Stimulated activated CD4-positive, alpha-beta T cell treated with anti-CD3 and anti-CD28 coated beads, Interleukin-4, amount 100 ng/mL, for 1 hour (primary cell): ENCODE measurements at regions not wholly inside any gene's neighbourhood (a gene's known extent, or its start where the extent isn't known, plus 50 kb on each side); places are given as distances from the start of the nearest gene placed in this dataset.

Experiments
- DNase-seq: peaks from one replicate; pipeline ENCODE4 v3.0.0-alpha.2; 2020

- DNase-seq = no peak
Measured at GRCh38 chr10:117673230-117674010, 130.9 kb downstream of the EMX2 start.

GRCh38 chr10:117674201-117674600 is 131.7 kb downstream of the EMX2 start:
- DNase-seq = no peak

GRCh38 chr10:117674646-117675045 is 132.1 kb downstream of the EMX2 start:
- no peak for DNase-seq

GRCh38 chr10:117675514-117676055 is 133.0 kb downstream of the EMX2 start:
- DNase-seq = no peak

GRCh38 chr10:117677239-117677638 is 134.7 kb downstream of the EMX2 start:
- no peak for DNase-seq

GRCh38 chr10:117677890-117678500 is 135.4 kb downstream of the EMX2 start:
- no peak for DNase-seq

GRCh38 chr10:117680601-117681000 is 138.1 kb downstream of the EMX2 start:
- no peak for DNase-seq

GRCh38 chr10:117681104-117681503 is 138.6 kb downstream of the EMX2 start:
- DNase-seq = no peak

- DNase-seq = no peak
Measured at GRCh38 chr10:117684046-117684610, 141.6 kb downstream of the EMX2 start.

- no peak for DNase-seq
Measured at GRCh38 chr10:117684672-117685211, 142.2 kb downstream of the EMX2 start.

- no peak for DNase-seq
Measured at GRCh38 chr10:117685431-117685830, 142.9 kb downstream of the EMX2 start.

- no peak for DNase-seq
Measured at GRCh38 chr10:117686606-117687005, 144.1 kb downstream of the EMX2 start.

GRCh38 chr10:117688358-117688757 is 145.8 kb downstream of the EMX2 start:
- DNase-seq = no peak

GRCh38 chr10:117689566-117689965 is 147.0 kb downstream of the EMX2 start:
- DNase-seq = no peak

- DNase-seq = no peak
Measured at GRCh38 chr10:117690359-117690758, 147.8 kb downstream of the EMX2 start.

GRCh38 chr10:117694190-117694589 is 151.6 kb downstream of the EMX2 start:
- no peak for DNase-seq

- no peak for DNase-seq
Measured at GRCh38 chr10:117697402-117697801, 154.9 kb downstream of the EMX2 start.

- no peak for DNase-seq
Measured at GRCh38 chr10:117698809-117699208, 156.3 kb downstream of the EMX2 start.

- no peak for DNase-seq
Measured at GRCh38 chr10:117699436-117700075, 157.0 kb downstream of the EMX2 start.

- DNase-seq = no peak
Measured at GRCh38 chr10:117710181-117710798, 167.7 kb downstream of the EMX2 start.

- DNase-seq = no peak
Measured at GRCh38 chr10:117716889-117717288, 174.3 kb downstream of the EMX2 start.
